ENCODE measurements at regions not wholly inside any gene's neighbourhood (a gene's known extent, or its start where the extent isn't known, plus 50 kb on each side); places are given as distances from the start of the nearest gene placed in this dataset.
"Not testable (repeated sequence)": the region's sequence is repeated elsewhere in the genome, so short reads cannot be mapped to it uniquely, and the experiment has no call there.

DNA sequence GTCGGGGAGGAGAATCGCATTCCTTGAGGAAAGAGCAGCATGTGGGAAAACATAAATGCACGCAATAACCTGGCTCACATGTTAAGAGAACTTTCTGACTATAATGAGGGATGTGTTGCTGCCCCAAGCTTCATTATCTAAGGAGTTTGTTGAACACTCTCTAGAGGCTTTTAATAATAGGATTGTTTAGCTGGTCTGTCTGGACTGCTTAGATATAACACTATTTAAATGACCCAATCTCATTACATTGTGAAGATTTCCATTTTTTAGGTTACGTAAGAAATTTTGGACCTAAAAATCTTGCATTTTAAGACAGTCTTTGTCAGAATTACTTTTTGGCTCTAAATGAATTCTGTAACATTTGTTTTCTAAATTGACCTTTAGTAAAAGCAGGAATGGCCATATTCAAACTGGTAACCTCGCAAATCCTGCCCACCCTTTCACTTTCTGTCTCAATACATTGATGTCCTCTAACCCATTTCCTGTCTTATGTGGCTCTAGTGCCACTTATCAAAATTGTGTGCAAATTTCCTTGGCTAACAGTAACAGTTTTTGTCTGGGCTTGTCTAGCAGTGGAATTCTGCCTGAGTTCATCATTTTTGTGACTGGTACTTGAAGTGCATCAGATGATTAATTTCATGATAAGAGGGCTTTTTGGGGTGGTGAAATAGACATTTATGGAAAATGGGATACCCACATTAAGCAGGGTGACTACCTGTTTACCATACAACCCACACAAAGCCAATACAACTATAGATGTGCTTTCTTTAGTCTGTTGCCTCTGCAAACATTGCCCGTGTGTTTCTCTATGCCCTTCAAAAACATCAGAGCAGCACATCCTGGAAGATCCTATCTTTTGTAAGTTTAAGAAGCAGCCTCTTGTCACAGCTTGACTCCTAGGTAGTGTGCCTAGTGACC lies 61.6 kb upstream of the IKBKE start:
- not testable (repeated sequence) for TF ChIP-seq JUN (CRISPR knock-in tag; IDR thresholded peaks at IDR 0.05); ETV6 (CRISPR knock-in tag; IDR thresholded peaks at IDR 0.05); ATF1 (CRISPR knock-in tag; IDR thresholded peaks at IDR 0.05); CTCF (IDR thresholded peaks at IDR 0.05); ERG (CRISPR knock-in tag; IDR thresholded peaks at IDR 0.05)
- TF ChIP-seq, protein P1, sequence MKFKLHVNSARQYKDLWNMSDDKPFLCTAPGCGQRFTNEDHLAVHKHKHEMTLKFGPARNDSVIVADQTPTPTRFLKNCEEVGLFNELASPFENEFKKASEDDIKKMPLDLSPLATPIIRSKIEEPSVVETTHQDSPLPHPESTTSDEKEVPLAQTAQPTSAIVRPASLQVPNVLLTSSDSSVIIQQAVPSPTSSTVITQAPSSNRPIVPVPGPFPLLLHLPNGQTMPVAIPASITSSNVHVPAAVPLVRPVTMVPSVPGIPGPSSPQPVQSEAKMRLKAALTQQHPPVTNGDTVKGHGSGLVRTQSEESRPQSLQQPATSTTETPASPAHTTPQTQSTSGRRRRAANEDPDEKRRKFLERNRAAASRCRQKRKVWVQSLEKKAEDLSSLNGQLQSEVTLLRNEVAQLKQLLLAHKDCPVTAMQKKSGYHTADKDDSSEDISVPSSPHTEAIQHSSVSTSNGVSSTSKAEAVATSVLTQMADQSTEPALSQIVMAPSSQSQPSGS (CRISPR knock-in tag; IDR thresholded peaks at IDR 0.05; ENCODE audit: borderline replicate concordance, low read depth): not testable (repeated sequence)
- TF ChIP-seq, protein P2, sequence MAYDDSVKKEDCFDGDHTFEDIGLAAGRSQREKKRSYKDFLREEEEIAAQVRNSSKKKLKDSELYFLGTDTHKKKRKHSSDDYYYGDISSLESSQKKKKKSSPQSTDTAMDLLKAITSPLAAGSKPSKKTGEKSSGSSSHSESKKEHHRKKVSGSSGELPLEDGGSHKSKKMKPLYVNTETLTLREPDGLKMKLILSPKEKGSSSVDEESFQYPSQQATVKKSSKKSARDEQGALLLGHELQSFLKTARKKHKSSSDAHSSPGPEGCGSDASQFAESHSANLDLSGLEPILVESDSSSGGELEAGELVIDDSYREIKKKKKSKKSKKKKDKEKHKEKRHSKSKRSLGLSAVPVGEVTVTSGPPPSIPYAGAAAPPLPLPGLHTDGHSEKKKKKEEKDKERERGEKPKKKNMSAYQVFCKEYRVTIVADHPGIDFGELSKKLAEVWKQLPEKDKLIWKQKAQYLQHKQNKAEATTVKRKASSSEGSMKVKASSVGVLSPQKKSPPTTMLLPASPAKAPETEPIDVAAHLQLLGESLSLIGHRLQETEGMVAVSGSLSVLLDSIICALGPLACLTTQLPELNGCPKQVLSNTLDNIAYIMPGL (CRISPR knock-in tag; IDR thresholded peaks at IDR 0.05): not testable (repeated sequence)
- TF ChIP-seq, protein P3, sequence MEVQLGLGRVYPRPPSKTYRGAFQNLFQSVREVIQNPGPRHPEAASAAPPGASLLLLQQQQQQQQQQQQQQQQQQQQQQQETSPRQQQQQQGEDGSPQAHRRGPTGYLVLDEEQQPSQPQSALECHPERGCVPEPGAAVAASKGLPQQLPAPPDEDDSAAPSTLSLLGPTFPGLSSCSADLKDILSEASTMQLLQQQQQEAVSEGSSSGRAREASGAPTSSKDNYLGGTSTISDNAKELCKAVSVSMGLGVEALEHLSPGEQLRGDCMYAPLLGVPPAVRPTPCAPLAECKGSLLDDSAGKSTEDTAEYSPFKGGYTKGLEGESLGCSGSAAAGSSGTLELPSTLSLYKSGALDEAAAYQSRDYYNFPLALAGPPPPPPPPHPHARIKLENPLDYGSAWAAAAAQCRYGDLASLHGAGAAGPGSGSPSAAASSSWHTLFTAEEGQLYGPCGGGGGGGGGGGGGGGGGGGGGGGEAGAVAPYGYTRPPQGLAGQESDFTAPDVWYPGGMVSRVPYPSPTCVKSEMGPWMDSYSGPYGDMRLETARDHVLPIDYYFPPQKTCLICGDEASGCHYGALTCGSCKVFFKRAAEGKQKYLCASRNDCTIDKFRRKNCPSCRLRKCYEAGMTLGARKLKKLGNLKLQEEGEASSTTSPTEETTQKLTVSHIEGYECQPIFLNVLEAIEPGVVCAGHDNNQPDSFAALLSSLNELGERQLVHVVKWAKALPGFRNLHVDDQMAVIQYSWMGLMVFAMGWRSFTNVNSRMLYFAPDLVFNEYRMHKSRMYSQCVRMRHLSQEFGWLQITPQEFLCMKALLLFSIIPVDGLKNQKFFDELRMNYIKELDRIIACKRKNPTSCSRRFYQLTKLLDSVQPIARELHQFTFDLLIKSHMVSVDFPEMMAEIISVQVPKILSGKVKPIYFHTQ (CRISPR knock-in tag; IDR thresholded peaks at IDR 0.05): not testable (repeated sequence)
